SU-DHL-6 (cell line): ENCODE measurements at regions not wholly inside any gene's neighbourhood (a gene's known extent, or its start where the extent isn't known, plus 50 kb on each side); places are given as distances from the start of the nearest gene placed in this dataset.

Source experiments
- H2AFZ ChIP-seq: fragments of 200-600 bp; sonication (generic); 2 replicates; pipeline ENCODE4 v1.6.1; 2014; ENCODE audit warnings: low read depth, mild to moderate bottlenecking, moderate library complexity, mixed read lengths, antibody characterized with exemption, low read length; ENCODE audit not compliant: severe bottlenecking
- H3F3A ChIP-seq: fragments of 200-600 bp; shearing (Covaris generic); 2 replicates; pipeline ENCODE4 v1.6.0; 2016; ENCODE audit warnings: antibody characterized with exemption, mild to moderate bottlenecking; ENCODE audit not compliant: insufficient read depth
- H3K27ac ChIP-seq: fragments of 200-600 bp; sonication (generic); 2 replicates; pipeline ENCODE4 v1.5.1; 2016; ENCODE audit warnings: low read depth, mild to moderate bottlenecking, low read length, moderate library complexity, mixed read lengths
- H3K27me3 ChIP-seq: fragments of 200-600 bp; sonication (generic), shearing (Covaris generic); 2 replicates; pipeline ENCODE4 v1.6.0; 2014; ENCODE audit warnings: mild to moderate bottlenecking, low read length
- H3K36me3 ChIP-seq: fragments of 200-600 bp; sonication (generic); 2 replicates; pipeline ENCODE4 v1.6.1; 2014; ENCODE audit warnings: mild to moderate bottlenecking, low read length, mixed read lengths
- H3K4me2 ChIP-seq: fragments of 300-600, 200-600 bp; shearing (Covaris generic), sonication (generic); 2 replicates; pipeline ENCODE4 v1.6.0; 2014; ENCODE audit warnings: low read length, low read depth, mild to moderate bottlenecking; ENCODE audit not compliant: poor library complexity, severe bottlenecking
- H3K4me3 ChIP-seq: fragments of 200-600 bp; sonication (generic); 2 replicates; pipeline ENCODE4 v1.5.1; 2014; ENCODE audit warnings: antibody characterized with exemption, low read length, mild to moderate bottlenecking, mixed read lengths; ENCODE audit not compliant: insufficient read depth, poor library complexity, severe bottlenecking
- H3K79me2 ChIP-seq: fragments of 200-600 bp; sonication (generic); 2 replicates; pipeline ENCODE4 v1.6.1; 2014; ENCODE audit warnings: mild to moderate bottlenecking, low read length, moderate library complexity; ENCODE audit not compliant: insufficient read depth
- H3K9ac ChIP-seq: fragments of 200-600 bp; sonication (generic); 2 replicates; pipeline ENCODE4 v1.7.0; 2014; ENCODE audit warnings: mild to moderate bottlenecking, low read length
- H3K9me2 ChIP-seq: fragments of 200-600 bp; sonication (generic); replicated peaks from 2 replicates; pipeline ENCODE4 v1.6.1; 2014; ENCODE audit warnings: low read length; ENCODE audit not compliant: insufficient read depth
- H3K9me3 ChIP-seq: fragments of 200-600 bp; sonication (generic); 2 replicates; pipeline ENCODE4 v1.6.1; 2014; ENCODE audit warnings: low read length, mixed read lengths; ENCODE audit not compliant: insufficient read depth
- H4K20me1 ChIP-seq: fragments of 200-600 bp; sonication (generic); 2 replicates; pipeline ENCODE4 v1.6.1; 2014; ENCODE audit warnings: low read depth, mild to moderate bottlenecking, antibody characterized with exemption, low read length, moderate library complexity, mixed read lengths
- CTCF ChIP-seq: fragments of 200-600 bp; sonication (generic); IDR thresholded peaks from one replicate; pipeline ENCODE4 v1.5.1; 2017; ENCODE audit warnings: antibody characterized with exemption, mild to moderate bottlenecking, low read length, moderate library complexity; ENCODE audit not compliant: insufficient read depth, poor library complexity, severe bottlenecking
- EZH2phosphoT487 ChIP-seq: fragments of 200-600 bp; sonication (generic), shearing (Covaris generic); conservative IDR thresholded peaks from 2 replicates; pipeline ENCODE4 v1.6.1; 2018; ENCODE audit warnings: mild to moderate bottlenecking, antibody characterized with exemption, low read length, moderate library complexity, mixed read lengths

DNA sequence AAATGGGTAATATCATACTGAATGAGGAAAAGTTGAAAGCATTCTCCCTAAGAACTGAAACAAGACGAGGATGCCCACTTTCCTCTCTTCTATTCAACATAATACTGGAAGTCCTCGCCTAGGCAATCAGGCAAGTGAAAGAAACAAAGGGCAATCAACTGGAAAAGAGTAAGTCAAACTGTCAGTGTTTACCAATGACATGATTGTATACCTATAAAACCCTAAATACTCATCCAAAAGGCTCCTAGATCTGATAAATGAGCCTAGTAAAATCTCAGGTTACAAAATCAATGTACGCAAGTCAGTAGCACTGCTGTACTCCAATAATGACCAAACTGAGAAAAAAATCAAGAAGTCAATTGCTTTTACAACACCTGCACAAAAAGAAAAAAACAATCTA, 575.8 kb upstream of the PRMT6 start:
- H2AFZ ChIP-seq, result no peak overlapping the region
- H3K9me2 ChIP-seq, result no peaks in the 10 kb centered on the region
- TF ChIP-seq EZH2phosphoT487, result no peak
- no peak for TF ChIP-seq CTCF
- H3K9ac ChIP-seq, result no peak overlapping the region
- no peaks in the 10 kb centered on the region for H3F3A ChIP-seq
- no peak overlapping the region for H3K4me3 ChIP-seq
- no peaks in the 10 kb centered on the region for H4K20me1 ChIP-seq
- 0 out of 2 replicates have a peak, but pooled peaks cover 7% of the 10 kb centered on the region for H3K9me3 ChIP-seq
- no peaks in the 10 kb centered on the region for H3K27me3 ChIP-seq
- H3K4me2 ChIP-seq, result no peak overlapping the region
- no peaks in the 10 kb centered on the region for H3K79me2 ChIP-seq
- H3K27ac ChIP-seq, result no peak overlapping the region
- no peaks in the 10 kb centered on the region for H3K36me3 ChIP-seq

DNA sequence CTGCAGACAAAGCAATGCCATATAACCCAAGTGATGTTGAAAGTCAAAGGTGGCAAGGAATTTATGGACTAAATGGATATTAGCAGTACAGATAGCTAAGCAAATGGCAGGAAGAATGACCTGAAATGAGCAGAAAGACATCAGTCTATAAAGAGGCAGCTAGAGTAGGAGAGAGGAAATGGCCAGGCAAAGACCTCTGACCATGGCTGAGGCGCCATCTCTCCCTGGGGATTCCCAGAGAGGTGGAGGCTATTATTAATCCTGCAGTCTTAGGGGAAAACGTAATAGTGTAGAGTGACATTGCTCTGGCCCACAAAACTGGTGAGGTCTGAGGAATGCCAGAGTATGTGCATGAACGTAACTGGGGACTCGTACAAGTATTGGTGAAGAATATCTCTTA, 563.6 kb upstream of the PRMT6 start:
- no peak overlapping the region for H3K9ac ChIP-seq
- TF ChIP-seq EZH2phosphoT487, result no peak
- TF ChIP-seq CTCF, result no peak
- no peaks in the 10 kb centered on the region for H3K9me3 ChIP-seq

GRCh38 chr1:106494646-106495045, 561.8 kb upstream of the PRMT6 start:
- TF ChIP-seq EZH2phosphoT487, result no peak
- TF ChIP-seq CTCF, result no peak
- H3F3A ChIP-seq, result no peaks in the 10 kb centered on the region
- H3K27me3 ChIP-seq, result no peaks in the 10 kb centered on the region
- H3K9me2 ChIP-seq, result no peaks in the 10 kb centered on the region
- H3K9me3 ChIP-seq, result no peaks in the 10 kb centered on the region
- H3K9ac ChIP-seq, result no peak overlapping the region
- H2AFZ ChIP-seq, result no peak overlapping the region
- no peak overlapping the region for H3K4me2 ChIP-seq
- no peaks in the 10 kb centered on the region for H3K36me3 ChIP-seq
- H3K27ac ChIP-seq, result no peak overlapping the region
- no peak overlapping the region for H3K4me3 ChIP-seq
- no peaks in the 10 kb centered on the region for H4K20me1 ChIP-seq
- no peaks in the 10 kb centered on the region for H3K79me2 ChIP-seq

More for the DNA sequence above, 563.6 kb upstream of the PRMT6 start:
- peak overlapping the region; percentile 15 for H2AFZ ChIP-seq
- no peak overlapping the region for H3K27ac ChIP-seq
- H3K4me3 ChIP-seq, result no peak overlapping the region
- no peaks in the 10 kb centered on the region for H3K27me3 ChIP-seq
- no peaks in the 10 kb centered on the region for H3K36me3 ChIP-seq
- H3F3A ChIP-seq, result no peaks in the 10 kb centered on the region
- no peaks in the 10 kb centered on the region for H3K9me2 ChIP-seq
- no peaks in the 10 kb centered on the region for H3K79me2 ChIP-seq
- H3K4me2 ChIP-seq, result no peak overlapping the region
- no peaks in the 10 kb centered on the region for H4K20me1 ChIP-seq
